ENCODE measurements at regions not wholly inside any gene's neighbourhood (a gene's known extent, or its start where the extent isn't known, plus 50 kb on each side); places are given as distances from the start of the nearest gene placed in this dataset.

- H3K4me1 Mint-ChIP-seq (ENCODE audit: low read depth, unreplicated experiment) = no peaks in the 10 kb centered on the region
- no peak overlapping the region for H3K27ac Mint-ChIP-seq (ENCODE audit: unreplicated experiment)
- no peaks in the 10 kb centered on the region for H3K36me3 Mint-ChIP-seq (ENCODE audit: unreplicated experiment)
These were observed 213.3 kb downstream of the DTHD1 start for GRCh38 chr4:36494747-36495146.

DNA sequence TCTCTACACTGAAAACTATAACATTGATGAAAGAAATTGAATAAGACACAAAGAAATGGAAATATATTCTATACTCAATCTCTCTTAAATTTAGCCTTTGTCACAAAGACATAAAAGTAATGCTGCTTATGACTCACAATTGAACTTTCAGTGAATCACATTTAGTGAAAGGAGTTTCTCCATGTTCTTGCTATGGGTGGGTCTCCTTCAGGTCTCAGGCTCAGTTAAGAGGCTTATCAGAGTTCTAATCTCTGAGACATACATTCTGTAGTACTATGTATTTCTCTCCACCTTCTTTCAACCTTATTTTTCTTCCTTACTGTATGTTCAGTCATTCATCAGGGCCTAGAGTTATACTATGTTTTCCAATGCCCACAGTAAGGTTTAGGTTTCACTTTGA is 220.9 kb downstream of the DTHD1 start:
- H3K36me3 Mint-ChIP-seq (ENCODE audit: unreplicated experiment) = no peaks in the 10 kb centered on the region
- no peak for DNase-seq
- H3K27ac Mint-ChIP-seq (ENCODE audit: unreplicated experiment) = no peak overlapping the region
- TF ChIP-seq, protein P1, sequence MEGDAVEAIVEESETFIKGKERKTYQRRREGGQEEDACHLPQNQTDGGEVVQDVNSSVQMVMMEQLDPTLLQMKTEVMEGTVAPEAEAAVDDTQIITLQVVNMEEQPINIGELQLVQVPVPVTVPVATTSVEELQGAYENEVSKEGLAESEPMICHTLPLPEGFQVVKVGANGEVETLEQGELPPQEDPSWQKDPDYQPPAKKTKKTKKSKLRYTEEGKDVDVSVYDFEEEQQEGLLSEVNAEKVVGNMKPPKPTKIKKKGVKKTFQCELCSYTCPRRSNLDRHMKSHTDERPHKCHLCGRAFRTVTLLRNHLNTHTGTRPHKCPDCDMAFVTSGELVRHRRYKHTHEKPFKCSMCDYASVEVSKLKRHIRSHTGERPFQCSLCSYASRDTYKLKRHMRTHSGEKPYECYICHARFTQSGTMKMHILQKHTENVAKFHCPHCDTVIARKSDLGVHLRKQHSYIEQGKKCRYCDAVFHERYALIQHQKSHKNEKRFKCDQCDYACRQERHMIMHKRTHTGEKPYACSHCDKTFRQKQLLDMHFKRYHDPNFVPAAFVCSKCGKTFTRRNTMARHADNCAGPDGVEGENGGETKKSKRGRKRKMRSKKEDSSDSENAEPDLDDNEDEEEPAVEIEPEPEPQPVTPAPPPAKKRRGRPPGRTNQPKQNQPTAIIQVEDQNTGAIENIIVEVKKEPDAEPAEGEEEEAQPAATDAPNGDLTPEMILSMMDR (IDR thresholded peaks at IDR 0.05; ENCODE audit: partially characterized antibody, unreplicated experiment) = no peak
- no peaks in the 10 kb centered on the region for H3K9me3 Mint-ChIP-seq (ENCODE audit: unreplicated experiment)
- no peaks in the 10 kb centered on the region for H3K4me1 Mint-ChIP-seq (ENCODE audit: low read depth, unreplicated experiment)
- no peaks in the 10 kb centered on the region for H3K27me3 Mint-ChIP-seq (ENCODE audit: unreplicated experiment)
- H3K4me3 Mint-ChIP-seq (ENCODE audit: unreplicated experiment) = no peak overlapping the region

More at GRCh38 chr4:36494747-36495146, 213.3 kb downstream of the DTHD1 start:
- Mint-ChIP-seq H3K4me3 (ENCODE audit: unreplicated experiment) (no peak overlapping the region), H3K27me3 (ENCODE audit: unreplicated experiment) (no peaks in the 10 kb centered on the region), H3K9me3 (ENCODE audit: unreplicated experiment) (no peaks in the 10 kb centered on the region)
- TF ChIP-seq, protein P1 (IDR thresholded peaks at IDR 0.05; ENCODE audit: partially characterized antibody, unreplicated experiment) = no peak
- no peak for DNase-seq

DNA sequence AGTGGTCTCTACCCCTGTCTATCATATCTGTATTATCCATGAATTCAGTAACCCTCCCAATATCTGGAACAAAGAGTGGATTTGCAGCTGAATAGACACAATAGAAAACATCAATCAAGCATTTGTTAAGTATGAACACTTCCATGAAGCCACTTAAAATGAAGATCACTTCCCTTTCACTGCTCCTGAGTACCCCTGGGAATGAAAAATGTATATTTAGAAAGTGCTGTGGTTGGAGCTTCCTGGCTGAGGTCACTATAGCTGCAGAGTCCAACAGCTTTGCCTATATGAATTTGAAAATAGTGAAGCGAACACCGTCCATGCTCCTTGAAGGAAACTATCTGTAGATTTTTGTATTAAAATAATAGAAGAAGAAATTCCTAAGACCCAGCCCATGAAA is 227.0 kb downstream of the DTHD1 start:
- Mint-ChIP-seq H3K4me1 (ENCODE audit: low read depth, unreplicated experiment) (peaks cover 5% of the 10 kb centered on the region), H3K4me3 (ENCODE audit: unreplicated experiment) (no peak overlapping the region), H3K36me3 (ENCODE audit: unreplicated experiment) (no peaks in the 10 kb centered on the region), H3K9me3 (ENCODE audit: unreplicated experiment) (peaks cover 2% of the 10 kb centered on the region), H3K27me3 (ENCODE audit: unreplicated experiment) (peaks cover 3% of the 10 kb centered on the region), H3K27ac (ENCODE audit: unreplicated experiment) (no peak overlapping the region)
- DNase-seq = no peak
- TF ChIP-seq, protein P1 (IDR thresholded peaks at IDR 0.05; ENCODE audit: partially characterized antibody, unreplicated experiment) = no peak

- peaks cover 3% of the 10 kb centered on the region for H3K27me3 Mint-ChIP-seq (ENCODE audit: unreplicated experiment)
These were observed 228.4 kb downstream of the DTHD1 start for GRCh38 chr4:36509845-36510244.

DNA sequence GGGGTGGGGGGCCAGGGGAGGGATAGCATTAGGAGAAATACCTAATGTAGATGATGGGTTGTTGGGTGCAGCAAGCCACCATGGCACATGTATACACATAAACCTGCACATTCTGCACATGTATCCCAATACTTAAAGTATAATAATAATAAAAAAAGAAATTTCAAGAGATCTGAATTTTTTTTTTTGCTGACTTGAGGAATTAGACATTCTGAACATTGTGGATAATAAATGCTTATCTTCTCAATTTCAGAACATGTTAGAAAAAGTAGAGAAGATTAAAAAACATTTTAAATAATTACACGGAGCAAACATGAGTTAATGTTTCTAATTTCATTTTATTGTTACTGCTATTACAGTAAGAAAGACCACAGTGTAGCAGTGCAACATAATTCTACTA is 230.4 kb downstream of the DTHD1 start:
- DNase-seq = no peak
- no peak overlapping the region for H3K4me3 Mint-ChIP-seq (ENCODE audit: unreplicated experiment)
- TF ChIP-seq, protein P1 (IDR thresholded peaks at IDR 0.05; ENCODE audit: partially characterized antibody, unreplicated experiment) = no peak
- no peaks in the 10 kb centered on the region for H3K36me3 Mint-ChIP-seq (ENCODE audit: unreplicated experiment)
- peaks cover 5% of the 10 kb centered on the region for H3K4me1 Mint-ChIP-seq (ENCODE audit: low read depth, unreplicated experiment)
- peaks cover 2% of the 10 kb centered on the region for H3K9me3 Mint-ChIP-seq (ENCODE audit: unreplicated experiment)
- H3K27ac Mint-ChIP-seq (ENCODE audit: unreplicated experiment) = no peak overlapping the region
- peaks cover 3% of the 10 kb centered on the region for H3K27me3 Mint-ChIP-seq (ENCODE audit: unreplicated experiment)

More at GRCh38 chr4:36509845-36510244, 228.4 kb downstream of the DTHD1 start:
- Mint-ChIP-seq H3K9me3 (ENCODE audit: unreplicated experiment) (peaks cover 2% of the 10 kb centered on the region), H3K4me1 (ENCODE audit: low read depth, unreplicated experiment) (peaks cover 5% of the 10 kb centered on the region), H3K4me3 (ENCODE audit: unreplicated experiment) (no peak overlapping the region), H3K27ac (ENCODE audit: unreplicated experiment) (no peak overlapping the region), H3K36me3 (ENCODE audit: unreplicated experiment) (no peaks in the 10 kb centered on the region)
- TF ChIP-seq, protein P1 (IDR thresholded peaks at IDR 0.05; ENCODE audit: partially characterized antibody, unreplicated experiment) = no peak
- no peak for DNase-seq
